Peyer's patch (tissue), 4 donors: ENCODE measurements at regions not wholly inside any gene's neighbourhood (a gene's known extent, or its start where the extent isn't known, plus 50 kb on each side); places are given as distances from the start of the nearest gene placed in this dataset.

Experiments
- CTCF ChIP-seq, 6 experiments: fragments of 450-650 bp in 4 of 6; fragments of 200-600 bp in 2 of 6; sonication (generic) in 1 of 6; IDR thresholded peaks; one replicate each; pipeline ENCODE4 v1.5.1; 2017 to 2019; ENCODE audit warnings: antibody characterized with exemption in 6 of 6, mild to moderate bottlenecking in 3 of 6, moderate library complexity in 1 of 6
- POLR2A ChIP-seq, 2 donors: fragments of 450-650 bp; IDR thresholded peaks; one replicate each; pipeline ENCODE4 v1.5.1; 2017; ENCODE audit warnings: antibody characterized with exemption in 2 of 2, mild to moderate bottlenecking in 2 of 2, moderate library complexity in 2 of 2

GRCh38 chr5:101084353-101084752 is 181.3 kb upstream of the ST8SIA4 start:
- no peak for TF ChIP-seq CTCF (IDR thresholded peaks at IDR 0.05)
- TF ChIP-seq POLR2A (IDR thresholded peaks at IDR 0.05): no peak
